IPS-15b (cell line): ENCODE measurements at regions not wholly inside any gene's neighbourhood (a gene's known extent, or its start where the extent isn't known, plus 50 kb on each side); places are given as distances from the start of the nearest gene placed in this dataset.

ENCODE experiments used
- H3K27me3 ChIP-seq: one replicate; pipeline ENCODE4 v1.6.1; 2013; ENCODE audit warnings: low read length; ENCODE audit not compliant: control insufficient read depth, insufficient read depth
- H3K36me3 ChIP-seq: one replicate; pipeline ENCODE4 v1.6.1; 2013; ENCODE audit warnings: low read length; ENCODE audit not compliant: control insufficient read depth, insufficient read depth
- H3K4me1 ChIP-seq: one replicate; pipeline ENCODE4 v1.6.1; 2013; ENCODE audit warnings: mild to moderate bottlenecking, low read length; ENCODE audit not compliant: control insufficient read depth, insufficient read depth
- H3K4me3 ChIP-seq: one replicate; pipeline ENCODE4 v1.5.1; 2013; ENCODE audit warnings: low read depth, low read length
- H3K9ac ChIP-seq: one replicate; pipeline ENCODE4 v1.6.1; 2013; ENCODE audit warnings: low read depth, mild to moderate bottlenecking, low read length
- H3K9me3 ChIP-seq: one replicate; pipeline ENCODE4 v1.6.1; 2013; ENCODE audit warnings: mild to moderate bottlenecking, low read length; ENCODE audit not compliant: control insufficient read depth, insufficient read depth

GRCh38 chr9:79006546-79006945 is 565.2 kb upstream of the TLE4 start:
- Histone ChIP-seq H3K4me3 (no peak overlapping the region), H3K4me1 (no peaks in the 10 kb centered on the region), H3K27me3 (no peaks in the 10 kb centered on the region), H3K36me3 (no peaks in the 10 kb centered on the region), H3K9ac (no peak overlapping the region), H3K9me3 (no peaks in the 10 kb centered on the region)

- Histone ChIP-seq H3K4me1 (no peaks in the 10 kb centered on the region), H3K27me3 (no peaks in the 10 kb centered on the region), H3K9me3 (no peaks in the 10 kb centered on the region), H3K9ac (no peak overlapping the region), H3K36me3 (no peaks in the 10 kb centered on the region), H3K4me3 (no peak overlapping the region)
Observed at GRCh38 chr9:79007701-79008483, 563.9 kb upstream of the TLE4 start.

GRCh38 chr9:79008916-79009315 is 562.8 kb upstream of the TLE4 start:
- no peak overlapping the region for H3K9ac ChIP-seq
- no peak overlapping the region for H3K4me3 ChIP-seq
- H3K4me1 ChIP-seq = no peaks in the 10 kb centered on the region
- H3K36me3 ChIP-seq = no peaks in the 10 kb centered on the region
- no peaks in the 10 kb centered on the region for H3K27me3 ChIP-seq
- no peaks in the 10 kb centered on the region for H3K9me3 ChIP-seq

- H3K9ac ChIP-seq = no peak overlapping the region
- no peak overlapping the region for H3K4me3 ChIP-seq
- H3K9me3 ChIP-seq = no peaks in the 10 kb centered on the region
- H3K4me1 ChIP-seq = no peaks in the 10 kb centered on the region
- H3K27me3 ChIP-seq = no peaks in the 10 kb centered on the region
- H3K36me3 ChIP-seq = no peaks in the 10 kb centered on the region
Observed at GRCh38 chr9:79011461-79011860, 560.3 kb upstream of the TLE4 start.

- Histone ChIP-seq H3K4me1 (no peaks in the 10 kb centered on the region), H3K27me3 (no peaks in the 10 kb centered on the region), H3K36me3 (no peaks in the 10 kb centered on the region), H3K9me3 (no peaks in the 10 kb centered on the region), H3K9ac (no peak overlapping the region), H3K4me3 (no peak overlapping the region)
Observed at GRCh38 chr9:79012561-79012960, 559.2 kb upstream of the TLE4 start.

- Histone ChIP-seq H3K36me3 (no peaks in the 10 kb centered on the region), H3K9me3 (no peaks in the 10 kb centered on the region), H3K27me3 (no peaks in the 10 kb centered on the region), H3K4me3 (no peak overlapping the region), H3K4me1 (no peaks in the 10 kb centered on the region), H3K9ac (no peak overlapping the region)
Observed at GRCh38 chr9:79013715-79014610, 557.8 kb upstream of the TLE4 start.

GRCh38 chr9:79014929-79015699 is 556.7 kb upstream of the TLE4 start:
- Histone ChIP-seq H3K27me3 (no peaks in the 10 kb centered on the region), H3K4me3 (no peak overlapping the region), H3K4me1 (no peaks in the 10 kb centered on the region), H3K9me3 (no peaks in the 10 kb centered on the region), H3K9ac (no peak overlapping the region), H3K36me3 (no peaks in the 10 kb centered on the region)

GRCh38 chr9:79015951-79016350 is 555.8 kb upstream of the TLE4 start:
- Histone ChIP-seq H3K9me3 (no peaks in the 10 kb centered on the region), H3K9ac (no peak overlapping the region), H3K36me3 (no peaks in the 10 kb centered on the region), H3K27me3 (no peaks in the 10 kb centered on the region), H3K4me1 (no peaks in the 10 kb centered on the region), H3K4me3 (no peak overlapping the region)

- Histone ChIP-seq H3K36me3 (no peaks in the 10 kb centered on the region), H3K9me3 (no peaks in the 10 kb centered on the region), H3K4me1 (no peaks in the 10 kb centered on the region), H3K4me3 (no peak overlapping the region), H3K9ac (no peak overlapping the region), H3K27me3 (no peaks in the 10 kb centered on the region)
Observed at GRCh38 chr9:79020276-79020675, 551.5 kb upstream of the TLE4 start.

GRCh38 chr9:79021084-79021483 is 550.7 kb upstream of the TLE4 start:
- Histone ChIP-seq H3K9ac (no peak overlapping the region), H3K9me3 (no peaks in the 10 kb centered on the region), H3K4me1 (no peaks in the 10 kb centered on the region), H3K27me3 (no peaks in the 10 kb centered on the region), H3K36me3 (no peaks in the 10 kb centered on the region), H3K4me3 (no peak overlapping the region)

GRCh38 chr9:79023134-79023580 is 548.6 kb upstream of the TLE4 start:
- no peak overlapping the region for H3K4me3 ChIP-seq
- H3K36me3 ChIP-seq = no peaks in the 10 kb centered on the region
- no peaks in the 10 kb centered on the region for H3K4me1 ChIP-seq
- no peaks in the 10 kb centered on the region for H3K9me3 ChIP-seq
- H3K27me3 ChIP-seq = no peaks in the 10 kb centered on the region
- H3K9ac ChIP-seq = no peak overlapping the region
